ENCODE measurements at regions not wholly inside any gene's neighbourhood (a gene's known extent, or its start where the extent isn't known, plus 50 kb on each side); places are given as distances from the start of the nearest gene placed in this dataset.

- Mint-ChIP-seq H3K36me3 (ENCODE audit: low read depth) (no peaks in the 10 kb centered on the region), H3K4me3 (no peak overlapping the region), H3K27me3 (no peaks in the 10 kb centered on the region), H3K9me3 (peaks cover 11% of the 10 kb centered on the region), H3K27ac (no peak overlapping the region), H3K4me1 (ENCODE audit: low read depth) (no peaks in the 10 kb centered on the region)
Measured at GRCh38 chr4:22969287-22969896, 276.7 kb downstream of the GBA3 start.

- Mint-ChIP-seq H3K4me3 (no peak overlapping the region), H3K9me3 (no peaks in the 10 kb centered on the region), H3K27me3 (no peaks in the 10 kb centered on the region), H3K4me1 (ENCODE audit: low read depth) (no peaks in the 10 kb centered on the region), H3K27ac (no peak overlapping the region), H3K36me3 (ENCODE audit: low read depth) (no peaks in the 10 kb centered on the region)
Measured at GRCh38 chr4:22962295-22962694, 269.6 kb downstream of the GBA3 start.

- no peaks in the 10 kb centered on the region for H3K27me3 Mint-ChIP-seq
- H3K27ac Mint-ChIP-seq = no peak overlapping the region
- no peaks in the 10 kb centered on the region for H3K9me3 Mint-ChIP-seq
- H3K4me1 Mint-ChIP-seq (ENCODE audit: low read depth) = no peaks in the 10 kb centered on the region
- H3K4me3 Mint-ChIP-seq = no peak overlapping the region
- H3K36me3 Mint-ChIP-seq (ENCODE audit: low read depth) = no peaks in the 10 kb centered on the region
Measured at GRCh38 chr4:22959483-22959882, 266.7 kb downstream of the GBA3 start.

GRCh38 chr4:22957774-22958309, 265.1 kb downstream of the GBA3 start:
- Mint-ChIP-seq H3K27me3 (no peaks in the 10 kb centered on the region), H3K27ac (no peak overlapping the region), H3K4me1 (ENCODE audit: low read depth) (no peaks in the 10 kb centered on the region), H3K9me3 (no peaks in the 10 kb centered on the region), H3K36me3 (ENCODE audit: low read depth) (no peaks in the 10 kb centered on the region), H3K4me3 (no peak overlapping the region)

- Mint-ChIP-seq H3K27ac (no peak overlapping the region), H3K4me1 (ENCODE audit: low read depth) (no peaks in the 10 kb centered on the region), H3K27me3 (no peaks in the 10 kb centered on the region), H3K9me3 (no peaks in the 10 kb centered on the region), H3K4me3 (no peak overlapping the region), H3K36me3 (ENCODE audit: low read depth) (no peaks in the 10 kb centered on the region)
Measured at GRCh38 chr4:22949161-22949855, 256.6 kb downstream of the GBA3 start.

GRCh38 chr4:22947851-22948250, 255.1 kb downstream of the GBA3 start:
- H3K27me3 Mint-ChIP-seq = no peaks in the 10 kb centered on the region
- H3K36me3 Mint-ChIP-seq (ENCODE audit: low read depth) = no peaks in the 10 kb centered on the region
- no peaks in the 10 kb centered on the region for H3K4me1 Mint-ChIP-seq (ENCODE audit: low read depth)
- no peaks in the 10 kb centered on the region for H3K9me3 Mint-ChIP-seq
- no peak overlapping the region for H3K4me3 Mint-ChIP-seq
- H3K27ac Mint-ChIP-seq = no peak overlapping the region

- H3K4me1 Mint-ChIP-seq (ENCODE audit: low read depth) = no peaks in the 10 kb centered on the region
- no peaks in the 10 kb centered on the region for H3K36me3 Mint-ChIP-seq (ENCODE audit: low read depth)
Measured at GRCh38 chr4:22942920-22943559, 250.3 kb downstream of the GBA3 start.

GRCh38 chr4:22941688-22942375, 249.1 kb downstream of the GBA3 start:
- Mint-ChIP-seq H3K27me3 (no peaks in the 10 kb centered on the region), H3K9me3 (no peaks in the 10 kb centered on the region), H3K4me1 (ENCODE audit: low read depth) (no peaks in the 10 kb centered on the region), H3K36me3 (ENCODE audit: low read depth) (no peaks in the 10 kb centered on the region), H3K4me3 (no peak overlapping the region), H3K27ac (no peak overlapping the region)

More at GRCh38 chr4:22942920-22943559, 250.3 kb downstream of the GBA3 start:
- Mint-ChIP-seq H3K4me3 (no peak overlapping the region), H3K27me3 (no peaks in the 10 kb centered on the region), H3K9me3 (no peaks in the 10 kb centered on the region), H3K27ac (no peak overlapping the region)

GRCh38 chr4:22932326-22932725, 239.6 kb downstream of the GBA3 start:
- Mint-ChIP-seq H3K27ac (no peak overlapping the region), H3K4me1 (ENCODE audit: low read depth) (no peaks in the 10 kb centered on the region), H3K36me3 (ENCODE audit: low read depth) (no peaks in the 10 kb centered on the region), H3K27me3 (no peaks in the 10 kb centered on the region), H3K9me3 (no peaks in the 10 kb centered on the region), H3K4me3 (no peak overlapping the region)

- Mint-ChIP-seq H3K27ac (no peak overlapping the region), H3K4me1 (ENCODE audit: low read depth) (no peaks in the 10 kb centered on the region), H3K27me3 (peaks cover 5% of the 10 kb centered on the region), H3K36me3 (ENCODE audit: low read depth) (no peaks in the 10 kb centered on the region), H3K9me3 (peaks cover 20% of the 10 kb centered on the region), H3K4me3 (no peak overlapping the region)
Measured at GRCh38 chr4:22922426-22922825, 229.7 kb downstream of the GBA3 start.

- peaks cover 20% of the 10 kb centered on the region for H3K9me3 Mint-ChIP-seq
- H3K27me3 Mint-ChIP-seq = peaks cover 5% of the 10 kb centered on the region
- H3K27ac Mint-ChIP-seq = no peak overlapping the region
- H3K4me3 Mint-ChIP-seq = no peak overlapping the region
- no peaks in the 10 kb centered on the region for H3K4me1 Mint-ChIP-seq (ENCODE audit: low read depth)
- no peaks in the 10 kb centered on the region for H3K36me3 Mint-ChIP-seq (ENCODE audit: low read depth)
Measured at GRCh38 chr4:22921936-22922335, 229.2 kb downstream of the GBA3 start.

- no peak overlapping the region for H3K27ac Mint-ChIP-seq
- H3K9me3 Mint-ChIP-seq = no peaks in the 10 kb centered on the region
- H3K27me3 Mint-ChIP-seq = no peaks in the 10 kb centered on the region
- no peaks in the 10 kb centered on the region for H3K4me1 Mint-ChIP-seq (ENCODE audit: low read depth)
- no peaks in the 10 kb centered on the region for H3K36me3 Mint-ChIP-seq (ENCODE audit: low read depth)
- no peak overlapping the region for H3K4me3 Mint-ChIP-seq
Measured at GRCh38 chr4:22911285-22911684, 218.5 kb downstream of the GBA3 start.

GRCh38 chr4:22910200-22910599, 217.5 kb downstream of the GBA3 start:
- H3K27ac Mint-ChIP-seq = no peak overlapping the region
- H3K4me3 Mint-ChIP-seq = no peak overlapping the region
- H3K36me3 Mint-ChIP-seq (ENCODE audit: low read depth) = no peaks in the 10 kb centered on the region
- no peaks in the 10 kb centered on the region for H3K4me1 Mint-ChIP-seq (ENCODE audit: low read depth)
- no peaks in the 10 kb centered on the region for H3K27me3 Mint-ChIP-seq
- H3K9me3 Mint-ChIP-seq = no peaks in the 10 kb centered on the region

GRCh38 chr4:22906045-22906444, 213.3 kb downstream of the GBA3 start:
- H3K27ac Mint-ChIP-seq = no peak overlapping the region
- H3K4me1 Mint-ChIP-seq (ENCODE audit: low read depth) = no peaks in the 10 kb centered on the region
- H3K9me3 Mint-ChIP-seq = no peaks in the 10 kb centered on the region
- H3K27me3 Mint-ChIP-seq = no peaks in the 10 kb centered on the region
- H3K4me3 Mint-ChIP-seq = no peak overlapping the region
- no peaks in the 10 kb centered on the region for H3K36me3 Mint-ChIP-seq (ENCODE audit: low read depth)

GRCh38 chr4:22903913-22904312, 211.2 kb downstream of the GBA3 start:
- Mint-ChIP-seq H3K27ac (no peak overlapping the region), H3K9me3 (no peaks in the 10 kb centered on the region), H3K4me3 (no peak overlapping the region), H3K4me1 (ENCODE audit: low read depth) (no peaks in the 10 kb centered on the region), H3K27me3 (no peaks in the 10 kb centered on the region), H3K36me3 (ENCODE audit: low read depth) (no peaks in the 10 kb centered on the region)

Data from stimulated activated naive CD8-positive, alpha-beta T cell treated with anti-CD3 and anti-CD28 coated beads, Interleukin-15, Interleukin-2, amounts not matched to agents 100 ng/mL and 50 ng/mL, for 24 hours (primary cell).